GM19452 (cell line): ENCODE measurements at regions not wholly inside any gene's neighbourhood (a gene's known extent, or its start where the extent isn't known, plus 50 kb on each side); places are given as distances from the start of the nearest gene placed in this dataset.

ENCODE experiments used
- ATAC-seq: cut with Tn5 transposase; IDR thresholded peaks from one replicate; pipeline ENCODE4 v1.9.1; 2021; ENCODE audit not compliant: unreplicated experiment

DNA sequence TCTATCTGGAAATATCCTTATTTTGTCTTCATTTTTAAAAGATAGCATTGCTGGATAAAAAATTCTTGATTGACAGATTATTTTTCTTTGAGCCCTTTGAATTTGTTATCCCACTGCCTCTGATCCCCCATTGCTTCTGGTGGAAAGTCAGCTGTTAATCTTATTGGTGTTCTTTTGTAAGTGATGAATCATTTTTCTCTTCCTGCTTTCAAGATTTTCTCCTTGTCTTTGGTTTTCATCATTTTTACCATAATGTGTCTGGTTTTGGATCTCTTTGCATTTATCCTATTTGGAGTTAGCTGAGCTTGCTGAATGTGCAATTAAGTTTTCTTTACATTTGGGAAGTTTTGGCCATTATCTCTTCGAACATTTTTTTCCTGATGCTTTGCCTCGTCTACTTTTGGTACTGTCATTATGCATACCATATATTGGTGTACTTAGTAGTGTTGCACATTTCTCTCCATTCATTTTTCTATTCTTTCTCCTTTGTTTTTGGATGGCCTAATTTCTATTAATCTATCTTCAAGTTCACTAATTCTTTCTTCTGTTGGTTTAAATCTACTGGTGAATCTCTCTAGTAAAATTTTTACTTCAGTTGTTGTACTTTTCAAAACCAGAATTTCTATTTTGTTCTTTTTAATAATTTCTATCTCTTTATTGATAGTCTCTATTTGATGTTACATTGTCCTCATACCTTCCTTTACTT lies 440.0 kb upstream of the PROK2 start:
- ATAC-seq: no peak

GRCh38 chr3:72223628-72224027 lies 438.7 kb upstream of the PROK2 start:
- no peak for ATAC-seq

- ATAC-seq: no peak
Observed at GRCh38 chr3:72223116-72223515, 438.2 kb upstream of the PROK2 start.

DNA sequence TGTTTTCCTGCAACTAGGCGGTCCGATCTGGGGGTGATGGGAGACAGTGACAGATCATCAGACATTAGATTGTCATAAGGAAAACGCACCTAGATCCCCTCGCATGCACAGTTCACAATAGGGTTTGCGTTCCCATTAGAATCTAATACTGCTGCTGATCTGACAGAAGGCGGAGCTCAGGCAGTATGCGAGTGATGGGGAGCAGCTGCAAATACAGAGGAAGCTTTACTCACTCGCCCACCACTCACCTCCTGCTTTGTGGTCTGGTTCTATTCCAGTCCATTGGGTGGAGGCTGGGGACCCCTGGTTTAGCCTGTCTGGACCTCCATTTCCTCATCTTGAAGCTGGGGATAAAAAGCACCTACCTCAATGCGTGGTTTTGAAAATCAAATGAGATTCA lies 437.5 kb upstream of the PROK2 start:
- no peak for ATAC-seq

GRCh38 chr3:72220946-72221345 lies 436.0 kb upstream of the PROK2 start:
- no peak for ATAC-seq

- no peak for ATAC-seq
Observed at GRCh38 chr3:72219752-72220151, 434.8 kb upstream of the PROK2 start.

DNA sequence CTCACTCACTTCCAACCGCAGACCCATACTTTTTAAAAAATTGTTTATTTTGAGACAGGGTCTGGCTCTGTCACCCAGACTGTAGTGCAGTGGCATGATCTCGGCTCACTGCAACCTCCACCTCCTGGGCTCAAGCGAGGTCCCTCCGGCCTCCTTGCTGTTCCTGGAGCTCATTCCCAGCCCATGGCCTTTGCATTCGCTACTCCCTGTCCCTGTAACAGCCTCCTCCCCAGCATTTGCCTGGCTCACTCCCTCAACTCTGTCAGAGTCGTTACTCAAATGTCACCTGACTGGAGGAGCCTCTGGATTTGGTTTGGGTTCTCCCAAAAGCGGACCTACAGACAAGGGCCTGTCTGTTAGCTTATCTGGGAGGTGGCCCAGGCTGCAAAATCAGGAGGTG lies 432.6 kb upstream of the PROK2 start:
- no peak for ATAC-seq

DNA sequence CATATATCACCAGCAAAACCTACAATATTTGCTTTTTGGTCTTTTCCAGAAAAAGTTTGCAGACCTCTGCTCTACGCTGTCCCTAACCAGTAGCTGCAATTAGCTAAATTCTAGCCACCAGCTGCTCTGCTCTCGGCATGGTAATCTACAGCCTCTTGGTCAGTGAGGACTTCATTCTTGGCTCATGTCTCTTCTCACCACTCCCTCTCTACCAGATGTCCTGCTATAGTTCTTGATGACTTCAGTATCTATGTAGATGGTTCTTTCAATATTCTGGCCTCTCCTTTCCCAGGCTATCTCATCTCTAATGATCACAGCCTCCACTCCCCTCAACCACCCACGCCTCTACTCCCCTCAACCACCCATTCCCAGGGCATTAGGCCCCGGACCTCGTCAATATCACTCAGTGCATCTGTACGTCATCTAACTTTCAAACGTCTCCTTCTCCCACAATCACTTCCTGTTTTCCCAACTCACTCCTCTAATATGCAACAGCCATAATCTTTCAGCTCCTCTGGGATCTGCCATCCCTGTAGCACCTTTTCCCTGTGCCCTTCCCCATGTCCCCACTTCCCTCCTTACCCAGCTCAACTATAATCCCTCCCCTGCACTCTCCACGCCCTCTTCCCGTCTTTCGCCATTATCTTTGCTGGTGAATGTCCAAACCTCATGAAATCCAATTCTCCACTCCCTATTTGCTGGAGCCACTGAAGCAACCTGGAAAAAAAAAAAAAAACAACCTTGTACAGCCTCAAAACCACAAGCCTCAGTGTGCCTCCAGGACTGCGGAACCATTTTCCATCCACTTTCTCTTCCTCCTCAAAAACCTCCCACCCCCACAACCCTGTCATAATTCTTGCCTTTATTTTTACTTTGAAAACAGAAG lies 429.4 kb upstream of the PROK2 start:
- ATAC-seq: no peak

DNA sequence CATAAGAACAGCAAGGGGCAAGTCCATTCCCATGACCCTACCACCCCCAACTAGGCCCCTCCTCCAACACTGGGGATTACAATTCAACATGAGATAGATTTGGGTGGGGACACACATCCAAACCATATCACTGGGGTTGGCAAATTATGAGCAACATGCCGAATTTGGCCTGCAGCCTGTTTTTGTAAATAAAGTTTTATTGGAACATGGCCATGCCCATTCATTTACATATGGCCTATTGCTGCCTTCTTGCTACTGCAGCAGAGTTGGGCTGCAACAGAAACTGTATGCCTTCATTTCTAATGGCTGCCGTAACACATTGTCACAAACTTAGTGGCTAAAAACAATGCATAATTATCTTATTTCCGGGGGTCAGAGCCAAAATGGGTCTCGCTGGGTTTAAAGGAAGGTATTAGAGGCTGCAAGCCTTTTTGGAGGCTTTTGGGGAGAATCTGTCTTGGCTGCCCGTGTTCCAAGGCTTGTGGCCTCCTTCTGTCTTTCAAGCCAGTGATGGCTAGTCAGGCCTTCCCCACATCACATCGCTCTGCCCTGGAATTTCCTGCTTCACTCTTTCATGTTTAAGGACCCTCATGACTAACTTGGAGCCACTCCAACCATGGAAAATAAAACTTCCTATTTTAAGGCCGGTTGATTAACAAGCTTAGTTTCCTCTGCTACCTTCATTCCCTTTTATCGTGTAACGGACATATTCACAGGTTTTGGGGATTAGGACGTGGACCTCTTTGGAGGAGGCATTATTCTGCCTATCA lies 428.5 kb upstream of the PROK2 start:
- no peak for ATAC-seq

- no peak for ATAC-seq
Observed at GRCh38 chr3:72212396-72212795, 427.4 kb upstream of the PROK2 start.

DNA sequence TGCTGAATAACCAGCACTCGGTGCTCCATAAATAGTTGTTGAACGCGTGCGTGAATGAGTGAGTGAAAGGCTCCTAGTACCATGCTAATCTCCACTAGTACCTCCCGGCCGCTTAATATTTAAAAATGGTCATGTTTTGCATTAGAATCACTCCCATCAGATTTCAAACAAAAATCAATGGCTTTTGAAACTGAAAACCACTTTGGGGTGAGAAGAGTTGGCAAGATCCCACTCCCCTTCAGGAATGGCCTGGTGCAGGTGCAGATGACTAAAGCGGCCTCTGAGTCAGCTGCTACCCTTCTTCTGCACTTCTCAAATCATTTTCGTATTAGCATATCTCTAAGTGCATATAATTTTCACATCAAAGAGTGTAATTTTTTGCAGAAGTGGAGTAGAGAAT lies 425.3 kb upstream of the PROK2 start:
- ATAC-seq: no peak

- no peak for ATAC-seq
Observed at GRCh38 chr3:72205297-72205826, 420.4 kb upstream of the PROK2 start.

- ATAC-seq: no peak
Observed at GRCh38 chr3:72204452-72204851, 419.5 kb upstream of the PROK2 start.

GRCh38 chr3:72203613-72204349 lies 418.8 kb upstream of the PROK2 start:
- ATAC-seq: no peak

DNA sequence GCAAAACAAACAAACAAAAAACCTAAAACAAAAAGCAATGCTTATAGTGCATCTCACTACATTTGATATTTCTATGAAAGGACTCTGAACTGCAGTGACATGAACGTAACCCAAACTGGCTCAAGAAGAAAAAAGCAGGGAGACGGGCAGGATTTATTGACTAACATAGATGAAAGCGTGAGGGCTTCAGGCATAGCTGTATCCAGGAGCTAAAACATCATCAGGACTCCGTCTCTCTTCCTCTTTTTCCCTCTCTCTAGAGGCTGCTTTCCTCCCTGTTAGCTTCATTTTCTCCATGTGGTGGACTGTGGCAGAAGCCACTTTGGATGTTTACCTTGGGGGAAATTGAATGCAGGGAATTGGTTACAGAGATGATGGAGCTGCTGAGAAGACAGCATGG lies 418.2 kb upstream of the PROK2 start:
- no peak for ATAC-seq

GRCh38 chr3:72200332-72200731 lies 415.4 kb upstream of the PROK2 start:
- no peak for ATAC-seq

DNA sequence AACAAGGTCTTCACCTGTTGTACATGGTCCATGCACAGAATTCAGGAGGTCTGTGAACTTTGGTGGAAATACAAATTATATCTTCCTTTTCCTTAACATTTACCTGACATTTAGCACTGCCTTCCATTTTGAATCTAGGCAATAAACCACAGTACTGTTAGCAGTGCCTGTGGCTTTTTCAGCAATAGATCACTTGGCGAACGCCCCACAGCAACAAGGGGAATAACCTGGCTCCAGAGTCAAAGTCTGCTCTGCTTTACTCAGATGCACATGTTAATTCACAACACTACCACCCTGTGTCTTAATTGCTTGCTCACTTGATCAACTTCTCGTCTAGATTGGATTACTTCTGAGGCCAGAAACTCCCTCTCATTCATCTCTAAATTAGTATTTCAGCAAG lies 414.6 kb upstream of the PROK2 start:
- ATAC-seq: no peak

- ATAC-seq: no peak
Observed at GRCh38 chr3:72196377-72196929, 411.5 kb upstream of the PROK2 start.

GRCh38 chr3:72195895-72196294 lies 410.9 kb upstream of the PROK2 start:
- ATAC-seq: no peak

DNA sequence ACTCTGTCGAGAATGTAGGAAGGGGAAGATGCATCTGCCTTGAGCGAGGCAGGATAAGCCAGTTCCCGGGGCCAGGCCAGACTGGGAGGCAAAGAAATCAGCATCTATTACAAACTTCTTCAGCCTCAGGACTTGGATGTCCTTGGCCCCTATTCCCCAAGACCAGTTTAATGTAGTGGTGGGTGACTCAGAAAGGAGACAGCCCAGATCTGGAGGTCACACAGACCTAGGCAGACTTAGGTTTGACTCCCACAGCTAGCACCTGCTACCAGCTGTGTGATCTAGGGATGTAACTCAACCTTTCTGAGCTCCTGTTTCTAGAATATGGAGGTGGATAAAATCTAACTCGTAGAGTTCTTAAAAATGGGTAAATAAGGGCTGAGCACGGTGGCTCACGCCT lies 409.5 kb upstream of the PROK2 start:
- no peak for ATAC-seq
